Kidney epithelial cell (primary cell): ENCODE measurements at regions not wholly inside any gene's neighbourhood (a gene's known extent, or its start where the extent isn't known, plus 50 kb on each side); places are given as distances from the start of the nearest gene placed in this dataset.

Source experiments
- DNase-seq: peaks from one replicate; pipeline ENCODE4 v3.0.0-alpha.2; 2010; ENCODE audit warnings: low read depth
- H3K27me3 ChIP-seq: 2 replicates; pipeline ENCODE4 v1.6.0; 2011; ENCODE audit warnings: low read length; ENCODE audit not compliant: control insufficient read depth, insufficient read depth
- H3K36me3 ChIP-seq: 2 replicates; pipeline ENCODE4 v1.5.1; 2011; ENCODE audit warnings: low read length; ENCODE audit not compliant: control insufficient read depth, insufficient read depth
- H3K4me3 ChIP-seq: 2 replicates; pipeline ENCODE4 v1.5.1; 2011; ENCODE audit warnings: low read depth, mild to moderate bottlenecking, control low read depth, low read length
- CTCF ChIP-seq: IDR thresholded peaks from 2 replicates; pipeline ENCODE4 v1.5.1; 2011; ENCODE audit warnings: mild to moderate bottlenecking, moderate library complexity, low read length, control low read depth, inconsistent platforms; ENCODE audit not compliant: insufficient read depth, poor library complexity, severe bottlenecking

- Histone ChIP-seq H3K27me3 (peaks cover 3% of the 10 kb centered on the region), H3K4me3 (no peak overlapping the region), H3K36me3 (no peaks in the 10 kb centered on the region)
- no peak for DNase-seq
- no peak for TF ChIP-seq CTCF
These were observed 1087.7 kb upstream of the ARRDC3 start for GRCh38 chr5:92470770-92471169.

GRCh38 chr5:92468295-92468694 lies 1085.2 kb upstream of the ARRDC3 start:
- no peaks in the 10 kb centered on the region for H3K36me3 ChIP-seq
- no peak overlapping the region for H3K4me3 ChIP-seq
- H3K27me3 ChIP-seq, result peaks cover 3% of the 10 kb centered on the region
- no peak for TF ChIP-seq CTCF
- DNase-seq, result no peak

- Histone ChIP-seq H3K27me3 (peaks cover 3% of the 10 kb centered on the region), H3K4me3 (no peak overlapping the region), H3K36me3 (no peaks in the 10 kb centered on the region)
- no peak for TF ChIP-seq CTCF
- no peak for DNase-seq
These were observed 1084.6 kb upstream of the ARRDC3 start for GRCh38 chr5:92467695-92468094.

- no peaks in the 10 kb centered on the region for H3K36me3 ChIP-seq
- no peak for DNase-seq
- no peaks in the 10 kb centered on the region for H3K27me3 ChIP-seq
- H3K4me3 ChIP-seq, result no peak overlapping the region
- TF ChIP-seq CTCF, result no peak
These were observed 1077.4 kb upstream of the ARRDC3 start for GRCh38 chr5:92460505-92460904.

GRCh38 chr5:92459654-92460053 lies 1076.5 kb upstream of the ARRDC3 start:
- no peaks in the 10 kb centered on the region for H3K36me3 ChIP-seq
- H3K4me3 ChIP-seq, result no peak overlapping the region
- no peak for DNase-seq
- TF ChIP-seq CTCF, result no peak
- H3K27me3 ChIP-seq, result no peaks in the 10 kb centered on the region

GRCh38 chr5:92455011-92455410 lies 1071.9 kb upstream of the ARRDC3 start:
- H3K36me3 ChIP-seq, result no peaks in the 10 kb centered on the region
- no peak for DNase-seq
- no peak for TF ChIP-seq CTCF

More at GRCh38 chr5:92455011-92455410, 1071.9 kb upstream of the ARRDC3 start:
- no peak overlapping the region for H3K4me3 ChIP-seq
- H3K27me3 ChIP-seq, result no peaks in the 10 kb centered on the region
